Body of pancreas (tissue), 4 donors: ENCODE measurements at regions not wholly inside any gene's neighbourhood (a gene's known extent, or its start where the extent isn't known, plus 50 kb on each side); places are given as distances from the start of the nearest gene placed in this dataset.

ENCODE experiments used
- ATAC-seq: fragments of 150-250 bp; one replicate; pipeline ENCODE4 v1.9.1; 2016
- DNase-seq, 4 donors: peaks; one replicate each; pipeline ENCODE4 v3.0.0-alpha.2; 2019
- H3K27ac ChIP-seq, 4 donors: fragments of 200-600 bp; sonication (generic); 1 replicate in 3 of 4; 2 replicates in 1 of 4; pipeline versions ENCODE4 v1.5.1 to v1.6.1; 2016 to 2019; ENCODE audit warnings: mild to moderate bottlenecking in 1 of 4, mixed read lengths in 1 of 4, moderate library complexity in 1 of 4
- H3K27me3 ChIP-seq, 2 donors: fragments of 200-600 bp; sonication (generic); one replicate each; pipeline ENCODE4 v1.6.0; 2016; ENCODE audit warnings: mild to moderate bottlenecking in 1 of 2
- H3K36me3 ChIP-seq, 2 donors: fragments of 200-600 bp; sonication (generic); replicated peaks in 1 of 2; 2 replicates each; pipeline ENCODE4 v1.5.1; 2016; ENCODE audit warnings: low read depth in 2 of 2; ENCODE audit not compliant: insufficient read depth in 1 of 2
- H3K4me1 ChIP-seq: fragments of 200-600 bp; sonication (generic); one replicate; pipeline ENCODE4 v1.6.0; 2016
- H3K4me3 ChIP-seq, 2 donors: fragments of 200-600 bp; sonication (generic); 1 replicate in 1 of 2; 2 replicates in 1 of 2; pipeline ENCODE4 v1.5.1; 2016 to 2019
- H3K9me3 ChIP-seq, 3 donors: fragments of 200-600 bp; sonication (generic); 1 replicate in 2 of 3; 2 replicates in 1 of 3; pipeline ENCODE4 v1.5.1; 2016
- POLR2A ChIP-seq, 3 donors: fragments of 450-650 bp; IDR thresholded peaks; one replicate each; pipeline ENCODE4 v1.6.1; 2016; ENCODE audit warnings: antibody characterized with exemption in 3 of 3, mild to moderate bottlenecking in 2 of 3
- WGBS, 2 donors: methylation state at CpG; one replicate each; pipeline ENCODE4 v1.1.5; 2017; 5-methylcytosine and 5-hydroxymethylcytosine counted together
- intact Hi-C: fragments of 100-400 bp; cut with DNase I; formaldehyde crosslinking; loops from one replicate; pipeline ENCODE4 v1.15.1; 2023
- TF ChIP-seq, protein P1 (sequence below), 7 experiments: fragments of 450-650 bp in 4 of 7; fragments of 200-600 bp in 3 of 7; sonication (generic) in 3 of 7; IDR thresholded peaks; one replicate each; pipeline ENCODE4 v1.5.1; 2016 to 2019; ENCODE audit warnings: antibody characterized with exemption in 7 of 7

DNA sequence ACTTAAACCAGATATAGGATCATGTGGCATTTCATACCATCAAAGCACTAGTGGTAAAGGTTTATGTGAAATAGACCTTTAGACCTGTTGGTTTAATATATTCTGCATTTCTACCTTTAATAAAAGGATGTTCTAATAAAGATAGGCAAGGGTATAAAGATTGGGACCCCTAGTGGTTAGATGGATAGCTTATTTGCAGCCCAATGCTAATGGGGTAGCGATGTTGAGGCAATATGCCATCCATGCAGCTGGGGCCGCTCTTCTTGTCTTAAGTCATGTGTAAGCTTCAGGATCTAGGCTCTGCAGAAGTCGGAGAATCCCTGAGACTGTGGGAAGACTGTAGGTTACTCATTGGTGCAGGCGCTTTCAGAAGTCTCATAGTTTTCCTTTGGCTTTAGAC is 114.9 kb downstream of the ICOS start:
- Histone ChIP-seq H3K36me3 (no peaks in the 10 kb centered on the region), H3K9me3 (no peaks in the 10 kb centered on the region), H3K27me3 (no peaks in the 10 kb centered on the region), H3K27ac (no peak overlapping the region), H3K4me3 (no peak overlapping the region), H3K4me1 (no peaks in the 10 kb centered on the region)
- WGBS, 2 donors: 82 to 86% methylated on average over 4 of the region's 4 CpGs
- TF ChIP-seq, protein P1, sequence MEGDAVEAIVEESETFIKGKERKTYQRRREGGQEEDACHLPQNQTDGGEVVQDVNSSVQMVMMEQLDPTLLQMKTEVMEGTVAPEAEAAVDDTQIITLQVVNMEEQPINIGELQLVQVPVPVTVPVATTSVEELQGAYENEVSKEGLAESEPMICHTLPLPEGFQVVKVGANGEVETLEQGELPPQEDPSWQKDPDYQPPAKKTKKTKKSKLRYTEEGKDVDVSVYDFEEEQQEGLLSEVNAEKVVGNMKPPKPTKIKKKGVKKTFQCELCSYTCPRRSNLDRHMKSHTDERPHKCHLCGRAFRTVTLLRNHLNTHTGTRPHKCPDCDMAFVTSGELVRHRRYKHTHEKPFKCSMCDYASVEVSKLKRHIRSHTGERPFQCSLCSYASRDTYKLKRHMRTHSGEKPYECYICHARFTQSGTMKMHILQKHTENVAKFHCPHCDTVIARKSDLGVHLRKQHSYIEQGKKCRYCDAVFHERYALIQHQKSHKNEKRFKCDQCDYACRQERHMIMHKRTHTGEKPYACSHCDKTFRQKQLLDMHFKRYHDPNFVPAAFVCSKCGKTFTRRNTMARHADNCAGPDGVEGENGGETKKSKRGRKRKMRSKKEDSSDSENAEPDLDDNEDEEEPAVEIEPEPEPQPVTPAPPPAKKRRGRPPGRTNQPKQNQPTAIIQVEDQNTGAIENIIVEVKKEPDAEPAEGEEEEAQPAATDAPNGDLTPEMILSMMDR (IDR thresholded peaks at IDR 0.05): no peak
- TF ChIP-seq POLR2A (IDR thresholded peaks at IDR 0.05): no peak
- ATAC-seq (no peak), DNase-seq (no peak)
- intact Hi-C loops: no loop called here

GRCh38 chr2:204051984-204052556 is 115.5 kb downstream of the ICOS start:
- WGBS, 2 donors: 29 to 30% methylated on average over 3 of the region's 3 CpGs
- Histone ChIP-seq H3K27me3 (no peaks in the 10 kb centered on the region), H3K27ac (no peak overlapping the region), H3K4me3 (no peak overlapping the region), H3K36me3 (no peaks in the 10 kb centered on the region), H3K4me1 (no peaks in the 10 kb centered on the region), H3K9me3 (no peaks in the 10 kb centered on the region)
- no peak for TF ChIP-seq POLR2A (IDR thresholded peaks at IDR 0.05)
- TF ChIP-seq, protein P1 (IDR thresholded peaks at IDR 0.05): no peak
- intact Hi-C loops: no loop called here
- ATAC-seq (no peak), DNase-seq (no peak)

DNA sequence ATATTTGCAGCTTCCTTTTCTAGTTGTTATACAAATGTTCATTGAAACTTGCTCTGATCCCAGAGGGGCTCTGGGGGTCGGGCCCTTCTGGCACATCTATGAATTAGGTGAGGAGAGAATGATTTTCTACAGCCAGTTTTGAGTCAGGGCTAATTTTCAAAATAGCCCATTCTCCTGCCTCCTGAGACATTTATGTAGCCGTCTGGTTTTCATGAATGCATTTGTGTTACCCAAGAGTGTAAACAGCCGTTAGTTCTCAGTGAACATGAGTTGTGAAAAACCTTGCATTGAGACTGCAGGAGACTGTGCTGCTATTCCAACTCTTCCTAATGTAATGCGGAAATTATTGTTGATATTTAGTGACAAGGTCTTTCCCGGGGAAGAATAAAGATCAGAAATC is 122.5 kb downstream of the ICOS start:
- no peak for ATAC-seq
- H3K4me1 ChIP-seq: no peaks in the 10 kb centered on the region
- 73% methylated on average over 5 of the region's 5 CpGs for whole genome bisulfite sequencing, 2 donors
- no peaks in the 10 kb centered on the region for H3K36me3 ChIP-seq
- H3K9me3 ChIP-seq: no peaks in the 10 kb centered on the region
- H3K27me3 ChIP-seq: no peaks in the 10 kb centered on the region
- no peak for DNase-seq
- TF ChIP-seq, protein P1 (IDR thresholded peaks at IDR 0.05): no peak
- no peak for TF ChIP-seq POLR2A (IDR thresholded peaks at IDR 0.05)
- no peak overlapping the region for H3K27ac ChIP-seq
- intact Hi-C loops: no loop called here
- no peak overlapping the region for H3K4me3 ChIP-seq

DNA sequence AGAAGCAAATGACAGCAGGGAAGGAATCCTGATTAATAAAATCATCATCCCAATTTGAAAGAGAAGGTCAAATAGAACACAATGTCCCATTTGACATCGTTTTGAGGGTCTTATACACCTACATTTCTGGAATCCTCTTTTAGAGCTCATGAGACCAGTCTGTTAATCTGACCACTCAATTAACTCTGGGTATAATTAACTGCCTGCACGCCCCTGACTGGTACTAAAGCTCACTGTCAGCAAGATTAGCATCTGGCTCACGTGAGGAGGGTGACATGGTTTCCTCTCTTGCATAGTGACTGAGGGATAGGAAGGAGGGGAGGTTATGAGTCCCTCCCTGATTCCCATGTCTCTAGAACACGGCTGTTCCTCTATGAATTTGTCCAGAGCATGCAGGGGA is 124.3 kb downstream of the ICOS start:
- WGBS, 2 donors: 32 to 34% methylated on average over 4 of the region's 4 CpGs
- H3K4me3 ChIP-seq: no peak overlapping the region
- no peaks in the 10 kb centered on the region for H3K9me3 ChIP-seq
- H3K4me1 ChIP-seq: no peaks in the 10 kb centered on the region
- DNase-seq (no peak), ATAC-seq (no peak)
- H3K27ac ChIP-seq: no peak overlapping the region
- intact Hi-C loops: no loop called here
- TF ChIP-seq, protein P1 (IDR thresholded peaks at IDR 0.05): no peak
- no peak for TF ChIP-seq POLR2A (IDR thresholded peaks at IDR 0.05)
- no peaks in the 10 kb centered on the region for H3K36me3 ChIP-seq
- no peaks in the 10 kb centered on the region for H3K27me3 ChIP-seq

GRCh38 chr2:204061241-204061640 is 124.7 kb downstream of the ICOS start:
- H3K27me3 ChIP-seq: no peaks in the 10 kb centered on the region
- intact Hi-C loops: no loop called here
- no peak for TF ChIP-seq POLR2A (IDR thresholded peaks at IDR 0.05)
- TF ChIP-seq, protein P1 (IDR thresholded peaks at IDR 0.05): no peak
- ATAC-seq (no peak), DNase-seq (no peak)
- H3K27ac ChIP-seq: no peak overlapping the region
- no peaks in the 10 kb centered on the region for H3K4me1 ChIP-seq
- H3K4me3 ChIP-seq: no peak overlapping the region
- no peaks in the 10 kb centered on the region for H3K36me3 ChIP-seq
- WGBS, 2 donors: 58 to 75% methylated on average over 4 of the region's 4 CpGs
- no peaks in the 10 kb centered on the region for H3K9me3 ChIP-seq
